HEK293 (cell line): ENCODE measurements at regions not wholly inside any gene's neighbourhood (a gene's known extent, or its start where the extent isn't known, plus 50 kb on each side); places are given as distances from the start of the nearest gene placed in this dataset.

Experiments
- CTCF ChIA-PET: fragments of 350-600 bp; formaldehyde crosslinking; extraction: SDS; loops from one replicate; lab custom pipeline; 2021; ENCODE audit warnings: antibody characterized with exemption; lab: Yijun Ruan, JAX
- POLR2A ChIA-PET: fragments of 300-600 bp; formaldehyde crosslinking; extraction: SDS; loops from one replicate; lab custom pipeline; 2020; ENCODE audit warnings: antibody characterized with exemption, inconsistent platforms; lab: Yijun Ruan, JAX
- H3K27ac ChIP-seq: fragments of 200-500 bp; sonication (Bioruptor generic); 2 replicates; pipeline ENCODE4 v1.5.1; 2014; ENCODE audit warnings: low read depth, low read length, control low read depth, inconsistent platforms; ENCODE audit errors: extremely low read depth
- H3K36me3 ChIP-seq, 2 experiments: fragments of 200-500 bp in 1 of 2; sonication (Bioruptor generic) in 1 of 2; 1 replicate in 1 of 2; 2 replicates in 1 of 2; pipeline ENCODE4 v1.5.1; 2014 to 2017; ENCODE audit warnings: inconsistent platforms in 2 of 2, low read length in 2 of 2; ENCODE audit not compliant: control insufficient read depth in 2 of 2, insufficient read depth in 1 of 2
- H3K4me1 ChIP-seq: fragments of 200-500 bp; sonication (Bioruptor generic); 2 replicates; pipeline ENCODE4 v1.5.1; 2014; ENCODE audit warnings: mild to moderate bottlenecking, low read length, inconsistent platforms; ENCODE audit not compliant: control insufficient read depth, insufficient read depth
- H3K4me3 ChIP-seq: 2 replicates; pipeline ENCODE4 v1.5.1; 2011; ENCODE audit warnings: low read depth, mild to moderate bottlenecking, control low read depth, low read length, moderate library complexity
- H3K9me3 ChIP-seq: fragments of 200-500 bp; sonication (Bioruptor generic); 2 replicates; pipeline ENCODE4 v1.5.1; 2014; ENCODE audit warnings: low read depth, low read length, inconsistent platforms; ENCODE audit not compliant: control insufficient read depth, insufficient read depth
- HOXC10 ChIP-seq: sonication (generic); formaldehyde crosslinking; IDR thresholded peaks from 2 replicates; pipeline ENCODE4 v1.8.1; 2023; ENCODE audit warnings: mild to moderate bottlenecking, missing genetic modification reagents
- MYNN ChIP-seq: fragments of 450-650 bp; formaldehyde crosslinking; IDR thresholded peaks from 2 replicates; pipeline ENCODE4 v1.5.1; 2016; ENCODE audit warnings: missing biosample characterization, missing genetic modification characterization, borderline replicate concordance
- PRDM1 ChIP-seq: fragments of 450-650 bp; formaldehyde crosslinking; IDR thresholded peaks from 2 replicates; pipeline ENCODE4; 2016; ENCODE audit warnings: missing biosample characterization, missing genetic modification characterization
- ZFP3 ChIP-seq: fragments of 450-650 bp; formaldehyde crosslinking; IDR thresholded peaks from 2 replicates; pipeline ENCODE4 v1.5.1; 2016; ENCODE audit warnings: low read depth, missing biosample characterization, missing genetic modification characterization
- ZNF114 ChIP-seq: fragments of 450-650 bp; formaldehyde crosslinking; IDR thresholded peaks from 2 replicates; pipeline ENCODE4 v1.5.0; 2017; ENCODE audit warnings: missing biosample characterization, missing genetic modification characterization
- ZNF175 ChIP-seq: fragments of 450-650 bp; formaldehyde crosslinking; IDR thresholded peaks from 2 replicates; pipeline ENCODE4 v1.5.1; 2016; ENCODE audit warnings: missing biosample characterization, missing genetic modification characterization
- ZNF19 ChIP-seq: fragments of 450-650 bp; formaldehyde crosslinking; IDR thresholded peaks from 2 replicates; pipeline ENCODE4; 2016; ENCODE audit warnings: missing biosample characterization, missing genetic modification characterization, low read depth
- ZNF211 ChIP-seq: fragments of 450-650 bp; formaldehyde crosslinking; IDR thresholded peaks from 2 replicates; pipeline ENCODE4 v1.5.1; 2016; ENCODE audit warnings: low read depth, missing biosample characterization, missing genetic modification characterization
- ZNF24 ChIP-seq: fragments of 450-650 bp; formaldehyde crosslinking; IDR thresholded peaks from 2 replicates; pipeline ENCODE4 v1.5.1; 2016; ENCODE audit warnings: missing biosample characterization, missing genetic modification characterization
- ZNF37A ChIP-seq: fragments of 450-650 bp; IDR thresholded peaks from 2 replicates; pipeline ENCODE4 v1.5.1; 2018; ENCODE audit warnings: missing biosample characterization, missing genetic modification characterization
- ZNF433 ChIP-seq: fragments of 450-650 bp; formaldehyde crosslinking; IDR thresholded peaks from 2 replicates; pipeline ENCODE4 v1.5.1; 2016; ENCODE audit warnings: missing biosample characterization, missing genetic modification characterization, low read depth
- ZNF48 ChIP-seq: fragments of 450-650 bp; formaldehyde crosslinking; IDR thresholded peaks from 2 replicates; pipeline ENCODE4 v1.5.1; 2016; ENCODE audit warnings: missing biosample characterization, missing genetic modification characterization
- ZNF514 ChIP-seq: fragments of 450-650 bp; formaldehyde crosslinking; IDR thresholded peaks from 2 replicates; pipeline ENCODE4 v1.5.1; 2016; ENCODE audit warnings: missing biosample characterization, missing genetic modification characterization
- ZNF544 ChIP-seq: fragments of 450-650 bp; formaldehyde crosslinking; IDR thresholded peaks from 2 replicates; pipeline ENCODE4 v1.5.0; 2017; ENCODE audit warnings: missing biosample characterization, missing genetic modification characterization
- ZNF623 ChIP-seq: fragments of 450-650 bp; formaldehyde crosslinking; IDR thresholded peaks from 2 replicates; pipeline ENCODE4 v1.5.1; 2016; ENCODE audit warnings: missing biosample characterization, missing genetic modification characterization
- ZNF654 ChIP-seq: fragments of 450-650 bp; formaldehyde crosslinking; IDR thresholded peaks from 2 replicates; pipeline ENCODE4 v1.5.1; 2016; ENCODE audit warnings: low read depth, missing biosample characterization, missing genetic modification characterization
- ZNF792 ChIP-seq: fragments of 450-650 bp; formaldehyde crosslinking; IDR thresholded peaks from 2 replicates; pipeline ENCODE4 v1.5.1; 2016; ENCODE audit warnings: missing biosample characterization, missing genetic modification characterization
- TF ChIP-seq, protein P1 (sequence below): fragments of 450-650 bp; formaldehyde crosslinking; IDR thresholded peaks from 2 replicates; pipeline ENCODE4 v1.5.1; 2017; ENCODE audit warnings: missing biosample characterization, missing genetic modification characterization
- TF ChIP-seq, protein P2 (sequence below): fragments of 450-650 bp; formaldehyde crosslinking; IDR thresholded peaks from 2 replicates; pipeline ENCODE4 v1.5.1; 2016; ENCODE audit warnings: missing biosample characterization, missing genetic modification characterization
- TF ChIP-seq, protein P3 (sequence below): fragments of 450-650 bp; formaldehyde crosslinking; IDR thresholded peaks from 2 replicates; pipeline ENCODE4 v1.5.1; 2016; ENCODE audit warnings: missing biosample characterization, missing genetic modification characterization

DNA sequence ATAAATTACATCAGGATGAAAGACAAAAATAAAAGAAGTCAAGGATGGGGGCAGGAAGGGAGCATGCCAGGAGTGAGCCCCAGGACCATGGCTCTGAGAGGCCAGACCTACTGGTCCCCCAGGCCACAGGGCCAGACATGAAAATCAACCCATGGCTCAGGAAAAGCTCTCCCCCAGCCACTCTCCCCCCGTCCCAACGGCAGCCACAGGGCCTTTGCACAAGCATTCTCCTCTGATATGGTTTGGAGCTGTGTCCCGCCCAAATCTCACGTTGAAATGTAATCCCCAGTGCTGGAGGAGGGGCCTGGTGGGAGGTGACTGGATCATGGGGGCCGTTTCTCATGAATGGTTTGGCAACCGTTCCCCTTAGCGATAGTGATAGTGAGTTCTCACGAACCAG is 80.8 kb upstream of the ANO1 start:
- H3K27ac ChIP-seq, result no peak overlapping the region
- no peaks in the 10 kb centered on the region for H3K9me3 ChIP-seq
- 0 out of 2 replicates have a peak, but pooled peaks cover 4% of the 10 kb centered on the region for H3K4me1 ChIP-seq
- no peak overlapping the region for H3K4me3 ChIP-seq
- ChIA-PET CTCF (interaction anchor here (0.7 kb wide), 1 partner anchor 207 kb away, joined by 3 read pairs; no protein-coding TSS in a partner anchor), POLR2A (no interaction called here)
- TF ChIP-seq MYNN (tag by site-specific recombination), result no peak
- TF ChIP-seq ZNF19 (tag by site-specific recombination), result no peak
- TF ChIP-seq ZNF623, result peak; percentile 73
- H3K36me3 ChIP-seq, result no peaks in the 10 kb centered on the region

DNA sequence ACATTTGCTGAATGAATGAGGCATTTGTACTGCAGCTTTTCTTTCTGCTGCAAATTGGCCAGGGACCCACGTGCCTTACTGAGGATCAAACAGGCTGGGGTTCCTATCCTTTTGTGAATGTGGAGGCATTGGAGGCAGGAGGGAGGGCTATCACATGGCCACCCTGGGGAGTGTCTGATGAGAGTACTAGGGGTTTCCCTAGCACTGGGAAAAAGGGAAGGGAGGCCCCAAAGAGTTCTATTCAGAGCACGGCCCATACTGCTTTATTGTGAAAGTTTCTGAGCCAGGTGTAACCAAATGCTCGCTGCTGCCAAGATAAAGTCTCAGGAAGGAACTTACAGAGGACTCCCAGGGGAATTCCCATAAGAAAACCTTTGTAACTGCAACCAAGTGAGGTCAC is 78.4 kb upstream of the ANO1 start:
- POLR2A ChIA-PET, result no interaction called here
- H3K27ac ChIP-seq, result no peak overlapping the region

DNA sequence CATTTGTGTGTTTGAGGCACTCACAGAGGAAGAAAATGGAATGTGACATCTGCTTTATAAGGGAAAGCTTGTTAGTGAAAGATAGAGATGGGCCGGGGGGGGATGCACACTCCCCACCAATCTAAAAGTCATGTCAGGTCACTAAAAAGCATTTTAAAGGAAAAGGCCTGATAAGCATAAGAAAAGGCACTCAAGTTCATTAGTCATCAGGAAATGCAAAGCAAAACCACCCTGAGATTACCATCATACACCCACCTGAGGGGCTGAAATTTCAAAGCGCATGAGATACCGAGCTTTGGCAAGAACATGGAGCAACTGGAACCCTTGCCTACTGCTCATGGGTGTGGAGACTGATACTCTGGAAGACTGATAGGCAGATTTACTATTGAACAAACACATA is 77.9 kb upstream of the ANO1 start:
- Histone ChIP-seq H3K36me3 (no peaks in the 10 kb centered on the region), H3K4me1 (0 out of 2 replicates have a peak, but pooled peaks cover 4% of the 10 kb centered on the region), H3K4me3 (no peak overlapping the region), H3K27ac (no peak overlapping the region), H3K9me3 (no peaks in the 10 kb centered on the region)
- POLR2A ChIA-PET, result no interaction called here
- CTCF ChIA-PET, result no interaction called here
- TF ChIP-seq ZFP3, result no peak
- no peak for TF ChIP-seq ZNF654 (tag by site-specific recombination)
- TF ChIP-seq, protein P1, sequence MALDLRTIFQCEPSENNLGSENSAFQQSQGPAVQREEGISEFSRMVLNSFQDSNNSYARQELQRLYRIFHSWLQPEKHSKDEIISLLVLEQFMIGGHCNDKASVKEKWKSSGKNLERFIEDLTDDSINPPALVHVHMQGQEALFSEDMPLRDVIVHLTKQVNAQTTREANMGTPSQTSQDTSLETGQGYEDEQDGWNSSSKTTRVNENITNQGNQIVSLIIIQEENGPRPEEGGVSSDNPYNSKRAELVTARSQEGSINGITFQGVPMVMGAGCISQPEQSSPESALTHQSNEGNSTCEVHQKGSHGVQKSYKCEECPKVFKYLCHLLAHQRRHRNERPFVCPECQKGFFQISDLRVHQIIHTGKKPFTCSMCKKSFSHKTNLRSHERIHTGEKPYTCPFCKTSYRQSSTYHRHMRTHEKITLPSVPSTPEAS, result no peak
- TF ChIP-seq ZNF37A (tag by site-specific recombination), result no peak
- TF ChIP-seq ZNF514 (tag by site-specific recombination), result no peak
- TF ChIP-seq, protein P2, sequence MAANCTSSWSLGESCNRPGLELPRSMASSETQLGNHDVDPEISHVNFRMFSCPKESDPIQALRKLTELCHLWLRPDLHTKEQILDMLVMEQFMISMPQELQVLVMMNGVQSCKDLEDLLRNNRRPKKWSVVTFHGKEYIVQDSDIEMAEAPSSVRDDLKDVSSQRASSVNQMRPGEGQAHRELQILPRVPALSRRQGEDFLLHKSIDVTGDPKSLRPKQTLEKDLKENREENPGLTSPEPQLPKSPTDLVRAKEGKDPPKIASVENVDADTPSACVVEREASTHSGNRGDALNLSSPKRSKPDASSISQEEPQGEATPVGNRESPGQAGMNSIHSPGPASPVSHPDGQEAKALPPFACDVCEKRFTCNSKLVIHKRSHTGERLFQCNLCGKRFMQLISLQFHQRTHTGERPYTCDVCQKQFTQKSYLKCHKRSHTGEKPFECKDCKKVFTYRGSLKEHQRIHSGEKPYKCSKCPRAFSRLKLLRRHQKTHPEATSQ (tag by site-specific recombination), result no peak
- no peak for TF ChIP-seq ZNF433
- TF ChIP-seq PRDM1 (tag by site-specific recombination), result no peak
- no peak for TF ChIP-seq ZNF175 (tag by site-specific recombination)
- TF ChIP-seq, protein P3, sequence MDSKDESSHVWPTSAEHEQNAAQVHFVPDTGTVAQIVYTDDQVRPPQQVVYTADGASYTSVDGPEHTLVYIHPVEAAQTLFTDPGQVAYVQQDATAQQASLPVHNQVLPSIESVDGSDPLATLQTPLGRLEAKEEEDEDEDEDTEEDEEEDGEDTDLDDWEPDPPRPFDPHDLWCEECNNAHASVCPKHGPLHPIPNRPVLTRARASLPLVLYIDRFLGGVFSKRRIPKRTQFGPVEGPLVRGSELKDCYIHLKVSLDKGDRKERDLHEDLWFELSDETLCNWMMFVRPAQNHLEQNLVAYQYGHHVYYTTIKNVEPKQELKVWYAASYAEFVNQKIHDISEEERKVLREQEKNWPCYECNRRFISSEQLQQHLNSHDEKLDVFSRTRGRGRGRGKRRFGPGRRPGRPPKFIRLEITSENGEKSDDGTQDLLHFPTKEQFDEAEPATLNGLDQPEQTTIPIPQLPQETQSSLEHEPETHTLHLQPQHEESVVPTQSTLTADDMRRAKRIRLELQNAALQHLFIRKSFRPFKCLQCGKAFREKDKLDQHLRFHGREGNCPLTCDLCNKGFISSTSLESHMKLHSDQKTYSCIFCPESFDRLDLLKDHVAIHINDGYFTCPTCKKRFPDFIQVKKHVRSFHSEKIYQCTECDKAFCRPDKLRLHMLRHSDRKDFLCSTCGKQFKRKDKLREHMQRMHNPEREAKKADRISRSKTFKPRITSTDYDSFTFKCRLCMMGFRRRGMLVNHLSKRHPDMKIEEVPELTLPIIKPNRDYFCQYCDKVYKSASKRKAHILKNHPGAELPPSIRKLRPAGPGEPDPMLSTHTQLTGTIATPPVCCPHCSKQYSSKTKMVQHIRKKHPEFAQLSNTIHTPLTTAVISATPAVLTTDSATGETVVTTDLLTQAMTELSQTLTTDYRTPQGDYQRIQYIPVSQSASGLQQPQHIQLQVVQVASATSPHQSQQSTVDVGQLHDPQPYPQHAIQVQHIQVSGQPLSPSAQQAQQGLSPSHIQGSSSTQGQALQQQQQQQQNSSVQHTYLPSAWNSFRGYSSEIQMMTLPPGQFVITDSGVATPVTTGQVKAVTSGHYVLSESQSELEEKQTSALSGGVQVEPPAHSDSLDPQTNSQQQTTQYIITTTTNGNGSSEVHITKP (tag by site-specific recombination), result no peak
- no peak for TF ChIP-seq ZNF623

More for the DNA sequence above, 78.4 kb upstream of the ANO1 start:
- TF ChIP-seq ZNF792, result no peak
- TF ChIP-seq PRDM1 (tag by site-specific recombination), result no peak
- TF ChIP-seq ZNF114 (tag by site-specific recombination), result no peak
- TF ChIP-seq ZNF24 (tag by site-specific recombination), result no peak
- TF ChIP-seq HOXC10 (CRISPR knock-in tag), result no peak
- TF ChIP-seq ZNF48 (tag by site-specific recombination), result no peak
- TF ChIP-seq, protein P1, result no peak
- no peak for TF ChIP-seq ZNF544 (tag by site-specific recombination)
- no peak for TF ChIP-seq ZNF211
- TF ChIP-seq, all 188 proteins: peak for 0
- H3K36me3 ChIP-seq, result no peaks in the 10 kb centered on the region
- no peak overlapping the region for H3K4me3 ChIP-seq
- H3K9me3 ChIP-seq, result no peaks in the 10 kb centered on the region
- CTCF ChIA-PET, result interaction anchor here (0.6 kb wide), 1 partner anchor 8 kb away, joined by 3 read pairs; no protein-coding TSS in a partner anchor
- H3K4me1 ChIP-seq, result 0 out of 2 replicates have a peak, but pooled peaks cover 4% of the 10 kb centered on the region
